A549 (cell line): ENCODE measurements at regions not wholly inside any gene's neighbourhood (a gene's known extent, or its start where the extent isn't known, plus 50 kb on each side); places are given as distances from the start of the nearest gene placed in this dataset.

Source experiments
- ATOH8 ChIP-seq: fragments of 250-450 bp; sonication (Bioruptor Pico); IDR thresholded peaks from 2 replicates; pipeline ENCODE4 v1.5.0; 2020; ENCODE audit warnings: low read depth, mild to moderate bottlenecking, moderate library complexity
- EHMT2 ChIP-seq: fragments of 200-600 bp; sonication (generic); IDR thresholded peaks from 2 replicates; pipeline ENCODE4 v1.6.1; 2016; ENCODE audit warnings: antibody characterized with exemption, low read depth, mild to moderate bottlenecking, moderate library complexity
- HES2 ChIP-seq: fragments of >200 bp; sonication (Bioruptor Twin); formaldehyde crosslinking; IDR thresholded peaks from 2 replicates; pipeline ENCODE4 v1.6.1; 2016
- HMGXB4 ChIP-seq: fragments of 250-450 bp; sonication (Bioruptor Pico); IDR thresholded peaks from 2 replicates; pipeline ENCODE4 v1.5.0; 2021; ENCODE audit warnings: mild to moderate bottlenecking, moderate library complexity, borderline replicate concordance
- POLR2A ChIP-seq: IDR thresholded peaks from 2 replicates; pipeline ENCODE4 v1.6.1; 2012; ENCODE audit warnings: mild to moderate bottlenecking, low read length
- RAD21 ChIP-seq, 2 experiments: fragments of >200 bp in 1 of 2; sonication (Bioruptor Twin) in 1 of 2; formaldehyde crosslinking in 1 of 2; IDR thresholded peaks in 1 of 2; conservative IDR thresholded peaks in 1 of 2; 2 replicates in 1 of 2; 3 replicates in 1 of 2; pipeline ENCODE4 v1.6.1; 2012 to 2018; ENCODE audit warnings: inconsistent platforms in 1 of 2
- TF ChIP-seq, protein P1 (sequence below): fragments of >200 bp; sonication (Bioruptor Twin); formaldehyde crosslinking; IDR thresholded peaks from 3 replicates; pipeline ENCODE4 v1.5.1; 2016
- TF ChIP-seq, protein P2 (sequence below): fragments of 200-600 bp; sonication (generic); IDR thresholded peaks from 2 replicates; pipeline ENCODE4 v1.6.1; 2016; ENCODE audit warnings: antibody characterized with exemption, mild to moderate bottlenecking, moderate library complexity

DNA sequence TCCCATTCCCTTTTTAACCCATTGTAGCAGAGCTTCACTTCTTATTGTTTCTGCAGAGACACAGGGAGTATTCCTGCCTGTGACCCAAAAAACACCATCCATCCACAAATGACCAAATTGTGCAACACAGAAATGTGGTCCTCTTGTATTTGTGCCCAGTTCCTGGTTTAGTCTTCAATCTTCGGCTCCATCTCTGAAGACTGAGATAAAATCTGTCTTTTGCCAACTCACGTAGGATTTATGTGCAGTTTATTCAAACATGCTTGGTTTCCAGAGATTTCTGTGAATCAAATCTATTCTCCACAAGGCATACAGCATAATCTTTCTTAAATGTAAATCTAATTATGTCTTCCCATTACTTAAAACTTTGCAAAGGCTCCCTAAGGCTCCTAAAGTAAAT is 307.0 kb downstream of the AASDHPPT start:
- TF ChIP-seq, protein P1, sequence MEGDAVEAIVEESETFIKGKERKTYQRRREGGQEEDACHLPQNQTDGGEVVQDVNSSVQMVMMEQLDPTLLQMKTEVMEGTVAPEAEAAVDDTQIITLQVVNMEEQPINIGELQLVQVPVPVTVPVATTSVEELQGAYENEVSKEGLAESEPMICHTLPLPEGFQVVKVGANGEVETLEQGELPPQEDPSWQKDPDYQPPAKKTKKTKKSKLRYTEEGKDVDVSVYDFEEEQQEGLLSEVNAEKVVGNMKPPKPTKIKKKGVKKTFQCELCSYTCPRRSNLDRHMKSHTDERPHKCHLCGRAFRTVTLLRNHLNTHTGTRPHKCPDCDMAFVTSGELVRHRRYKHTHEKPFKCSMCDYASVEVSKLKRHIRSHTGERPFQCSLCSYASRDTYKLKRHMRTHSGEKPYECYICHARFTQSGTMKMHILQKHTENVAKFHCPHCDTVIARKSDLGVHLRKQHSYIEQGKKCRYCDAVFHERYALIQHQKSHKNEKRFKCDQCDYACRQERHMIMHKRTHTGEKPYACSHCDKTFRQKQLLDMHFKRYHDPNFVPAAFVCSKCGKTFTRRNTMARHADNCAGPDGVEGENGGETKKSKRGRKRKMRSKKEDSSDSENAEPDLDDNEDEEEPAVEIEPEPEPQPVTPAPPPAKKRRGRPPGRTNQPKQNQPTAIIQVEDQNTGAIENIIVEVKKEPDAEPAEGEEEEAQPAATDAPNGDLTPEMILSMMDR = no peak
- no peak for TF ChIP-seq POLR2A
- no peak for TF ChIP-seq RAD21 (conservative IDR thresholded peaks at IDR 0.05 in 1 of 2, IDR thresholded peaks at IDR 0.05 in 1 of 2)
- TF ChIP-seq, protein P2, sequence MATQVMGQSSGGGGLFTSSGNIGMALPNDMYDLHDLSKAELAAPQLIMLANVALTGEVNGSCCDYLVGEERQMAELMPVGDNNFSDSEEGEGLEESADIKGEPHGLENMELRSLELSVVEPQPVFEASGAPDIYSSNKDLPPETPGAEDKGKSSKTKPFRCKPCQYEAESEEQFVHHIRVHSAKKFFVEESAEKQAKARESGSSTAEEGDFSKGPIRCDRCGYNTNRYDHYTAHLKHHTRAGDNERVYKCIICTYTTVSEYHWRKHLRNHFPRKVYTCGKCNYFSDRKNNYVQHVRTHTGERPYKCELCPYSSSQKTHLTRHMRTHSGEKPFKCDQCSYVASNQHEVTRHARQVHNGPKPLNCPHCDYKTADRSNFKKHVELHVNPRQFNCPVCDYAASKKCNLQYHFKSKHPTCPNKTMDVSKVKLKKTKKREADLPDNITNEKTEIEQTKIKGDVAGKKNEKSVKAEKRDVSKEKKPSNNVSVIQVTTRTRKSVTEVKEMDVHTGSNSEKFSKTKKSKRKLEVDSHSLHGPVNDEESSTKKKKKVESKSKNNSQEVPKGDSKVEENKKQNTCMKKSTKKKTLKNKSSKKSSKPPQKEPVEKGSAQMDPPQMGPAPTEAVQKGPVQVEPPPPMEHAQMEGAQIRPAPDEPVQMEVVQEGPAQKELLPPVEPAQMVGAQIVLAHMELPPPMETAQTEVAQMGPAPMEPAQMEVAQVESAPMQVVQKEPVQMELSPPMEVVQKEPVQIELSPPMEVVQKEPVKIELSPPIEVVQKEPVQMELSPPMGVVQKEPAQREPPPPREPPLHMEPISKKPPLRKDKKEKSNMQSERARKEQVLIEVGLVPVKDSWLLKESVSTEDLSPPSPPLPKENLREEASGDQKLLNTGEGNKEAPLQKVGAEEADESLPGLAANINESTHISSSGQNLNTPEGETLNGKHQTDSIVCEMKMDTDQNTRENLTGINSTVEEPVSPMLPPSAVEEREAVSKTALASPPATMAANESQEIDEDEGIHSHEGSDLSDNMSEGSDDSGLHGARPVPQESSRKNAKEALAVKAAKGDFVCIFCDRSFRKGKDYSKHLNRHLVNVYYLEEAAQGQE = no peak
- no peak for TF ChIP-seq EHMT2
- no peak for TF ChIP-seq HES2
- no peak for TF ChIP-seq ATOH8 (CRISPR knock-in tag)
- TF ChIP-seq HMGXB4 (CRISPR knock-in tag) = no peak
